Keratinocyte (primary cell): ENCODE measurements at regions not wholly inside any gene's neighbourhood (a gene's known extent, or its start where the extent isn't known, plus 50 kb on each side); places are given as distances from the start of the nearest gene placed in this dataset.

Experiments used
- DNase-seq: peaks from one replicate; pipeline ENCODE4 v3.0.0-alpha.2; 2011; ENCODE audit warnings: low read depth, missing footprints, low spot score
- FAIRE-seq: peaks from 2 replicates; lab custom pipeline; 2011; peaks lifted over from hg19 to GRCh38; lab: Jason Lieb, UNC
- H2AFZ ChIP-seq: 2 replicates; pipeline ENCODE4 v1.6.0; 2012; ENCODE audit warnings: low read length, control low read depth, inconsistent platforms; ENCODE audit not compliant: control insufficient read depth
- H3K27ac ChIP-seq: 2 replicates; pipeline ENCODE4 v1.5.1; 2011; ENCODE audit warnings: low read length; ENCODE audit not compliant: control insufficient read depth, insufficient read depth
- H3K27me3 ChIP-seq: 3 replicates; pipeline ENCODE4 v1.6.0; 2011; ENCODE audit warnings: low read length; ENCODE audit not compliant: control insufficient read depth, insufficient read depth; ENCODE audit errors: extremely low read depth
- H3K36me3 ChIP-seq, 2 experiments: 2 replicates in 1 of 2; 3 replicates in 1 of 2; pipeline ENCODE4 v1.5.1; 2011; ENCODE audit warnings: low read length in 2 of 2, mild to moderate bottlenecking in 1 of 2; ENCODE audit not compliant: control insufficient read depth in 2 of 2, insufficient read depth in 2 of 2; ENCODE audit errors: extremely low read depth in 1 of 2
- H3K4me1 ChIP-seq: 3 replicates; pipeline ENCODE4 v1.5.1; 2011; ENCODE audit warnings: low read length; ENCODE audit not compliant: control insufficient read depth, insufficient read depth; ENCODE audit errors: extremely low read depth
- H3K4me2 ChIP-seq: 3 replicates; pipeline ENCODE4 v1.6.0; 2011; ENCODE audit warnings: low read depth, low read length; ENCODE audit not compliant: control insufficient read depth, insufficient read depth; ENCODE audit errors: extremely low read depth
- H3K4me3 ChIP-seq, 3 experiments: fragments of 200-600 bp in 1 of 3; sonication (generic) in 1 of 3; 2 replicates in 2 of 3; 3 replicates in 1 of 3; pipeline ENCODE4 v1.5.1; 2011 to 2016; ENCODE audit warnings: low read length in 3 of 3, mild to moderate bottlenecking in 3 of 3, control low read depth in 2 of 3, inconsistent platforms in 1 of 3, low read depth in 1 of 3, mixed read lengths in 1 of 3, mixed run types in 1 of 3, moderate library complexity in 1 of 3; ENCODE audit not compliant: control insufficient read depth in 2 of 3, insufficient read depth in 2 of 3; ENCODE audit errors: extremely low read depth in 1 of 3
- H3K79me2 ChIP-seq: 2 replicates; pipeline ENCODE4 v1.6.0; 2012; ENCODE audit warnings: low read length; ENCODE audit not compliant: control insufficient read depth, insufficient read depth
- H3K9ac ChIP-seq: 3 replicates; pipeline ENCODE4 v1.6.0; 2011; ENCODE audit warnings: low read length; ENCODE audit not compliant: control insufficient read depth, insufficient read depth; ENCODE audit errors: extremely low read depth
- H3K9me1 ChIP-seq: 3 replicates; pipeline ENCODE4 v1.6.0; 2011; ENCODE audit warnings: low read length; ENCODE audit not compliant: control insufficient read depth, insufficient read depth; ENCODE audit errors: extremely low read depth
- H3K9me3 ChIP-seq: 2 replicates; pipeline ENCODE4 v1.5.1; 2012; ENCODE audit warnings: low read depth, low read length; ENCODE audit not compliant: control insufficient read depth
- H4K20me1 ChIP-seq: 3 replicates; pipeline ENCODE4 v1.6.0; 2011; ENCODE audit warnings: low read length; ENCODE audit not compliant: control insufficient read depth, insufficient read depth; ENCODE audit errors: extremely low read depth
- EZH2 ChIP-seq: IDR thresholded peaks from one replicate; pipeline ENCODE4 v1.6.1; 2012; ENCODE audit warnings: inconsistent platforms, mild to moderate bottlenecking, low read length, moderate library complexity
- dilution Hi-C: fragments of 300-500 bp; cut with MboI; formaldehyde crosslinking; loops from one replicate; pipeline ENCODE4 v1.7.0; 2020; ENCODE audit warnings: low sequenced_read_pairs; ENCODE audit not compliant: extremely low pct_ligation_motif_present
- small RNA-seq, 3 experiments: library from RNA; depleted of rRNA; stranded (forward); fragments of <200 nt; gene quantifications; one replicate each; pipeline ENCODE3, GENCODE V24; 2012; ENCODE audit warnings: low read depth in 3 of 3, low replicate concordance in 1 of 3; ENCODE audit not compliant: insufficient read length in 3 of 3
- TF ChIP-seq, protein P1 (sequence below), 3 experiments: IDR thresholded peaks in 1 of 3; conservative IDR thresholded peaks in 1 of 3; optimal IDR thresholded peaks in 1 of 3; 2 replicates in 2 of 3; 3 replicates in 1 of 3; pipeline versions ENCODE3 to v1.5.1; 2011; ENCODE audit warnings: low read length in 3 of 3, mild to moderate bottlenecking in 3 of 3, moderate library complexity in 2 of 3, control low read depth in 1 of 3, inconsistent platforms in 1 of 3; ENCODE audit not compliant: insufficient read depth in 2 of 3; ENCODE audit errors: extremely low read depth in 1 of 3

DNA sequence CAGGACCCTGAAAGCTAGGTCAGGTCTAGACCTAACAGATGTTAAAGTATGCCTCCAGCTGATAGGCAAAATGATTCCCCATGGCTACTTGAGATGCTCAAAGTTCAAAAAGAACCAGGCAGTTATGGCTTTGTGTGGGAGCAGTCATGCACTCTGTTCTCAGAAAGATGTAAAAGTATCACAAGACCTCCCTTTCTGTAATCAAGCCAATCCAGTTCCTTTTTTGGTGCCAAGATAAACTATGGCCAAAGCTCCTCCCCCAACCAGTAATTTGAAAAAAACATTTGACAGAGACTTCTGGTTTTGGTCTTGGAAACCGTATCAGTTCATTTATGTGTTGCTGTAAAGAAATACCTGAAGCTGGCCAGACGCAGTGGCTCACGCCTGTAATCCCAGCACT lies 51.4 kb upstream of the XIST start:
- dilution Hi-C loops: no loop called here
- Histone ChIP-seq H3K9ac (no peak overlapping the region), H3K4me1 (no peaks in the 10 kb centered on the region), H3K9me3 (peaks cover 2% of the 10 kb centered on the region), H2AFZ (no peak overlapping the region), H3K27me3 (peaks cover 3% of the 10 kb centered on the region), H3K27ac (no peak overlapping the region), H3K4me2 (no peak overlapping the region), H3K4me3 (no peak overlapping the region), H3K79me2 (no peaks in the 10 kb centered on the region), H4K20me1 (no peaks in the 10 kb centered on the region), H3K9me1 (no peaks in the 10 kb centered on the region), H3K36me3 (no peaks in the 10 kb centered on the region)
- TF ChIP-seq, protein P1, sequence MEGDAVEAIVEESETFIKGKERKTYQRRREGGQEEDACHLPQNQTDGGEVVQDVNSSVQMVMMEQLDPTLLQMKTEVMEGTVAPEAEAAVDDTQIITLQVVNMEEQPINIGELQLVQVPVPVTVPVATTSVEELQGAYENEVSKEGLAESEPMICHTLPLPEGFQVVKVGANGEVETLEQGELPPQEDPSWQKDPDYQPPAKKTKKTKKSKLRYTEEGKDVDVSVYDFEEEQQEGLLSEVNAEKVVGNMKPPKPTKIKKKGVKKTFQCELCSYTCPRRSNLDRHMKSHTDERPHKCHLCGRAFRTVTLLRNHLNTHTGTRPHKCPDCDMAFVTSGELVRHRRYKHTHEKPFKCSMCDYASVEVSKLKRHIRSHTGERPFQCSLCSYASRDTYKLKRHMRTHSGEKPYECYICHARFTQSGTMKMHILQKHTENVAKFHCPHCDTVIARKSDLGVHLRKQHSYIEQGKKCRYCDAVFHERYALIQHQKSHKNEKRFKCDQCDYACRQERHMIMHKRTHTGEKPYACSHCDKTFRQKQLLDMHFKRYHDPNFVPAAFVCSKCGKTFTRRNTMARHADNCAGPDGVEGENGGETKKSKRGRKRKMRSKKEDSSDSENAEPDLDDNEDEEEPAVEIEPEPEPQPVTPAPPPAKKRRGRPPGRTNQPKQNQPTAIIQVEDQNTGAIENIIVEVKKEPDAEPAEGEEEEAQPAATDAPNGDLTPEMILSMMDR (optimal IDR thresholded peaks at IDR 0.05 in 1 of 3, IDR thresholded peaks at IDR 0.05 in 1 of 3, conservative IDR thresholded peaks at IDR 0.05 in 1 of 3; ENCODE audit: extremely low read depth in 1 of 3, insufficient read depth in 2 of 3, low read length in 3 of 3): no peak
- TF ChIP-seq EZH2: no peak
- DNase-seq: no peak
- no peak for FAIRE-seq

Small RNA genes lying in the stretch of these regions (small RNA-seq; reads per million reads assigned to genes)
- gene ATP5MDP1 (0 reads per million in 3 experiments), gene DDX3P2 (0 reads per million in 3 experiments), gene MIR374B (47.1 to 2,051 (median 1,738) reads per million in 3 experiments), gene MIR421 (0.94 to 60.3 (median 16.0) reads per million in 3 experiments), gene RF02124 (0 reads per million in 3 experiments), gene RF02125 (0 reads per million in 3 experiments)
